ENCODE measurements at regions not wholly inside any gene's neighbourhood (a gene's known extent, or its start where the extent isn't known, plus 50 kb on each side); places are given as distances from the start of the nearest gene placed in this dataset.

DNA sequence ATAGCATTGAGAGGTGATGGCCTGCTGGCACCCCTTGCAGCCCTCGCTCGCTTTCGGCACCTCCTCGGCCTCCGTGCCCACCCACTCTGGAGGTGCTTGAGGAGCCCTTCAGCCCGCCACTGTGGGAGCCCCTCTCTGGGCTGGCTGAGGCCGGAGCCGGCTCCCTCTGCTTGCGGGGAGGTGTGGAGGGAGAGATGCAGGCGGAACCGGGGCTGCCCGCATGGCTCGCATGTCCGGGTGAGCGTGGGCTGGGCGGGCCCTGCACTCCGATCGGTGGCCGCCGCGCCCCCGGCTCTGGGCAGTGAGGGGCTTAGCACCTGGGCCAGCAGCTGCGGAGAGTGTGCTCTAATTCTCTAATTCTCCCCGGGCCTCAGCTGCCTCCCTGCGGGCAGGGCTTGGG lies 101.1 kb downstream of the KIF4B start:
- Histone ChIP-seq H3K4me1 (ENCODE audit: control insufficient read depth, insufficient read depth, low read length, poor library complexity, severe bottlenecking) (no peaks in the 10 kb centered on the region), H3K36me3 (ENCODE audit: control insufficient read depth, insufficient read depth, low read length) (no peaks in the 10 kb centered on the region), H3K4me3 (ENCODE audit: extremely low read depth, insufficient read depth, low read length, poor library complexity, severe bottlenecking) (no peak overlapping the region), H3K9me3 (ENCODE audit: control insufficient read depth, low read length) (peaks cover 3% of the 10 kb centered on the region), H3K27ac (ENCODE audit: low read depth, low read length, severe bottlenecking) (no peak overlapping the region)
- whole genome bisulfite sequencing, 2 experiments (ENCODE audit: insufficient coverage in 2 of 2) = 79 to 88% methylated on average over 13 to 22 of the region's 25 CpGs

GRCh38 chr5:155116456-155117251 lies 103.1 kb downstream of the KIF4B start:
- H3K4me3 ChIP-seq (ENCODE audit: extremely low read depth, insufficient read depth, low read length, poor library complexity, severe bottlenecking) = no peak overlapping the region
- WGBS, 2 experiments (ENCODE audit: insufficient coverage in 2 of 2) = 69 to 94% methylated on average over 5 to 6 of the region's 13 CpGs

GRCh38 chr5:155125551-155126095 lies 112.1 kb downstream of the KIF4B start:
- 59 to 66% methylated on average over 4 of the region's 7 CpGs for WGBS, 2 experiments (ENCODE audit: insufficient coverage in 2 of 2)
- no peak overlapping the region for H3K4me3 ChIP-seq (ENCODE audit: extremely low read depth, insufficient read depth, low read length, poor library complexity, severe bottlenecking)
- H3K9me3 ChIP-seq (ENCODE audit: control insufficient read depth, low read length) = no peaks in the 10 kb centered on the region
- no peaks in the 10 kb centered on the region for H3K4me1 ChIP-seq (ENCODE audit: control insufficient read depth, insufficient read depth, low read length, poor library complexity, severe bottlenecking)
- H3K27ac ChIP-seq (ENCODE audit: low read depth, low read length, severe bottlenecking) = no peak overlapping the region
- H3K36me3 ChIP-seq (ENCODE audit: control insufficient read depth, insufficient read depth, low read length) = no peaks in the 10 kb centered on the region

More at GRCh38 chr5:155116456-155117251, 103.1 kb downstream of the KIF4B start:
- peaks cover 3% of the 10 kb centered on the region for H3K9me3 ChIP-seq (ENCODE audit: control insufficient read depth, low read length)
- H3K27ac ChIP-seq (ENCODE audit: low read depth, low read length, severe bottlenecking) = no peak overlapping the region
- H3K4me1 ChIP-seq (ENCODE audit: control insufficient read depth, insufficient read depth, low read length, poor library complexity, severe bottlenecking) = no peaks in the 10 kb centered on the region
- no peaks in the 10 kb centered on the region for H3K36me3 ChIP-seq (ENCODE audit: control insufficient read depth, insufficient read depth, low read length)

GRCh38 chr5:155126573-155126972 lies 113.0 kb downstream of the KIF4B start:
- Histone ChIP-seq H3K4me3 (ENCODE audit: extremely low read depth, insufficient read depth, low read length, poor library complexity, severe bottlenecking) (no peak overlapping the region), H3K27ac (ENCODE audit: low read depth, low read length, severe bottlenecking) (no peak overlapping the region), H3K36me3 (ENCODE audit: control insufficient read depth, insufficient read depth, low read length) (no peaks in the 10 kb centered on the region), H3K9me3 (ENCODE audit: control insufficient read depth, low read length) (no peaks in the 10 kb centered on the region), H3K4me1 (ENCODE audit: control insufficient read depth, insufficient read depth, low read length, poor library complexity, severe bottlenecking) (no peaks in the 10 kb centered on the region)
- WGBS, 2 experiments (ENCODE audit: insufficient coverage in 2 of 2) = 86 to 100% methylated on average over 1 of the region's 3 CpGs

- no CpG with 5 or more reads among the region's 5 CpGs for WGBS, 2 experiments (ENCODE audit: insufficient coverage in 2 of 2)
- Histone ChIP-seq H3K4me3 (ENCODE audit: extremely low read depth, insufficient read depth, low read length, poor library complexity, severe bottlenecking) (no peak overlapping the region), H3K36me3 (ENCODE audit: control insufficient read depth, insufficient read depth, low read length) (no peaks in the 10 kb centered on the region), H3K9me3 (ENCODE audit: control insufficient read depth, low read length) (no peaks in the 10 kb centered on the region), H3K27ac (ENCODE audit: low read depth, low read length, severe bottlenecking) (no peak overlapping the region), H3K4me1 (ENCODE audit: control insufficient read depth, insufficient read depth, low read length, poor library complexity, severe bottlenecking) (no peaks in the 10 kb centered on the region)
Measured at GRCh38 chr5:155127552-155127951, 114.0 kb downstream of the KIF4B start.

- Histone ChIP-seq H3K9me3 (ENCODE audit: control insufficient read depth, low read length) (no peaks in the 10 kb centered on the region), H3K27ac (ENCODE audit: low read depth, low read length, severe bottlenecking) (no peak overlapping the region), H3K4me1 (ENCODE audit: control insufficient read depth, insufficient read depth, low read length, poor library complexity, severe bottlenecking) (no peaks in the 10 kb centered on the region), H3K36me3 (ENCODE audit: control insufficient read depth, insufficient read depth, low read length) (no peaks in the 10 kb centered on the region), H3K4me3 (ENCODE audit: extremely low read depth, insufficient read depth, low read length, poor library complexity, severe bottlenecking) (no peak overlapping the region)
- WGBS, 2 experiments (ENCODE audit: insufficient coverage in 2 of 2) = 89 to 98% methylated on average over 5 to 6 of the region's 7 CpGs
Measured at GRCh38 chr5:155128786-155129512, 115.4 kb downstream of the KIF4B start.

GRCh38 chr5:155129513-155129880 lies 115.9 kb downstream of the KIF4B start:
- H3K27ac ChIP-seq (ENCODE audit: low read depth, low read length, severe bottlenecking) = no peak overlapping the region
- H3K4me1 ChIP-seq (ENCODE audit: control insufficient read depth, insufficient read depth, low read length, poor library complexity, severe bottlenecking) = no peaks in the 10 kb centered on the region
- H3K36me3 ChIP-seq (ENCODE audit: control insufficient read depth, insufficient read depth, low read length) = no peaks in the 10 kb centered on the region
- H3K9me3 ChIP-seq (ENCODE audit: control insufficient read depth, low read length) = no peaks in the 10 kb centered on the region
- no peak overlapping the region for H3K4me3 ChIP-seq (ENCODE audit: extremely low read depth, insufficient read depth, low read length, poor library complexity, severe bottlenecking)

DNA sequence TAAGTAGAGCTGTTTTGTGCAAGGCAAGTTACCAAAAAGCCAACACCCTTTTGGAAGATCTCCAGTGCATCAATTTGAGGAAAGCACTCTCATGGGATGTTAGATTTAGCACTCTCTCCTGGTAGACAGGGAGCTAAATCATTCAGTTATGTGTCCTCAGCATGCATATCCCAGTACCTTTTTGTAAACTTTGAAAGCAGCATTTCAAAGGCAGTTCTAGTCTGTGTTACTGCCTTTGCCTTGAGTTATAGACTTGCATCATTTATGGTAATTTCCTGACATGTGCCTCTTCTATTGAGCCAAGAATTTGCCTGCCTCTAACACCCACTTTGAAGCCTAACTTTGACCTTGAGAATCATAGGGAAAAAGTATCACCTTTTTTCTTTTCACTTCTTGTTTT lies 120.6 kb downstream of the KIF4B start:
- Histone ChIP-seq H3K4me3 (ENCODE audit: extremely low read depth, insufficient read depth, low read length, poor library complexity, severe bottlenecking) (no peak overlapping the region), H3K4me1 (ENCODE audit: control insufficient read depth, insufficient read depth, low read length, poor library complexity, severe bottlenecking) (no peaks in the 10 kb centered on the region), H3K36me3 (ENCODE audit: control insufficient read depth, insufficient read depth, low read length) (no peaks in the 10 kb centered on the region), H3K27ac (ENCODE audit: low read depth, low read length, severe bottlenecking) (no peak overlapping the region), H3K9me3 (ENCODE audit: control insufficient read depth, low read length) (no peaks in the 10 kb centered on the region)

DNA sequence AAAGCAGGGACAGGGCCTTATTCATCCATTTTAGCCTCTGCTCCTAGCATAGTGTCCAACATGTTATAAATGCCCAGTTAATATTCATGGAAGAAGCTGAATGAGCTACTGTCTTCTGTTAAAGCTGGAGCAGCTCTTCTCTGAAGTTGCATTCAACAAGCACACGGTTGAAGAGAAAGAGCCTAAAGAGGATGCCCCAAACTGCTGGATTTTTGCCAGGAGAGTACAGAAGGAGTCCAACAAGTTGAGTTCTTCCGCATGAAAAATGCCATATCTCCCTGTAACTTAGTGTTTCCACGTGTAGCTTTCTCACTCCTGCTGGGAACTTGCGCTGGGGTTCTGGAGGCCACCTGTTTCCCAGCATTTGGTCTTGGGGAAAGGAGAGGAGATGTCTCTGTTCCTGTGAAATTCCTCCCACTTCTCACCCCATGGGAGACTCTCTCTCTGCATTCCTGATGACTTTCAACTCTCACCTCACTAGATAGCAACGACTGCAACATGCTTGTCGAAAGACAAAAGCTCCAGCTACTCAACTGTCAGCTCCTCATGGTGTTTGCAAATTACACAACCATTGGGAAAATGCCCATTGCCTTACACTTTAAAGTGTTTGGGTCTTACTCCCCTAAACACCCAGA lies 122.8 kb downstream of the KIF4B start:
- Histone ChIP-seq H3K27ac (ENCODE audit: low read depth, low read length, severe bottlenecking) (no peak overlapping the region), H3K9me3 (ENCODE audit: control insufficient read depth, low read length) (no peaks in the 10 kb centered on the region), H3K36me3 (ENCODE audit: control insufficient read depth, insufficient read depth, low read length) (no peaks in the 10 kb centered on the region), H3K4me3 (ENCODE audit: extremely low read depth, insufficient read depth, low read length, poor library complexity, severe bottlenecking) (no peak overlapping the region), H3K4me1 (ENCODE audit: control insufficient read depth, insufficient read depth, low read length, poor library complexity, severe bottlenecking) (no peaks in the 10 kb centered on the region)
- 50 to 54% methylated on average over 4 to 5 of the region's 6 CpGs for WGBS, 2 experiments (ENCODE audit: insufficient coverage in 2 of 2)

DNA sequence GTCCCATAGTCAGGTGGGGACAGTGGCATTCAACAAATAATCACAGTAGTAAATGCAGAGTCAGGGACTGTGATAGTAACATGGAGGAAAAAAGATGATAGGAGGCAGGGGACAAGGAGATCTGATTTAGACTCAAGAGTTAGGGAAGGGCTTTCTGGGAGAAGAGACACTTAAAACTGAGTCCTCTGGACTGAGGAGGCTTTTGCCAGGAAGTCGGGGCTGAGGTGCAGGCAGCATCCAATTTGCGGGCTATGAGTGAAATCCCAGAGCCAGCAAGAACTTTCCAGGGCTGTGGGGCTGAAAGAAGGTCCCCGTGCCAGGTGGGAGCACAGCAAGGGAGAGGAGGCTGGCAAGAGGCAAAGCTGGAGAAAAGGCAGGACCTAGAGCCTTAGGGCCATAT lies 124.1 kb downstream of the KIF4B start:
- Histone ChIP-seq H3K36me3 (ENCODE audit: control insufficient read depth, insufficient read depth, low read length) (no peaks in the 10 kb centered on the region), H3K4me1 (ENCODE audit: control insufficient read depth, insufficient read depth, low read length, poor library complexity, severe bottlenecking) (no peaks in the 10 kb centered on the region), H3K4me3 (ENCODE audit: extremely low read depth, insufficient read depth, low read length, poor library complexity, severe bottlenecking) (no peak overlapping the region), H3K27ac (ENCODE audit: low read depth, low read length, severe bottlenecking) (no peak overlapping the region), H3K9me3 (ENCODE audit: control insufficient read depth, low read length) (no peaks in the 10 kb centered on the region)
- WGBS, 2 experiments (ENCODE audit: insufficient coverage in 2 of 2) = 90 to 92% methylated on average over 3 of the region's 3 CpGs
